Left lung (tissue), 4 donors: ENCODE measurements at regions not wholly inside any gene's neighbourhood (a gene's known extent, or its start where the extent isn't known, plus 50 kb on each side); places are given as distances from the start of the nearest gene placed in this dataset.
A peak's percentile ranks its signal among the peaks of the same experiment; 100 is the strongest.
"Not testable (repeated sequence)": the region's sequence is repeated elsewhere in the genome, so short reads cannot be mapped to it uniquely, and the experiment has no call there.

ENCODE experiments used
- ATAC-seq: fragments of 200-7000 bp; cut with Tn5 transposase; one replicate; pipeline ENCODE4 v1.9.1; 2020; ENCODE audit warnings: moderate library complexity
- DNase-seq, 4 donors: peaks; one replicate each; pipeline ENCODE4 v3.0.0-alpha.2; 2013 to 2020
- H3K27ac ChIP-seq, 2 donors: fragments of 200-600 bp; sonication (generic) in 1 of 2; one replicate each; pipeline versions ENCODE4 v1.5.0 to v1.8.0; 2020 to 2021
- H3K27me3 ChIP-seq, 2 donors: fragments of 200-600 bp; sonication (generic) in 1 of 2; one replicate each; pipeline versions ENCODE4 v1.5.0 to v1.8.0; 2020 to 2021
- H3K36me3 ChIP-seq, 2 donors: fragments of 200-600 bp; sonication (generic) in 1 of 2; one replicate each; pipeline versions ENCODE4 v1.5.0 to v1.8.0; 2020 to 2021
- H3K4me1 ChIP-seq, 2 donors: fragments of 200-600 bp; one replicate each; pipeline ENCODE4 v1.8.0; 2021
- H3K4me3 ChIP-seq, 2 donors: fragments of 200-600 bp; sonication (generic) in 1 of 2; one replicate each; pipeline versions ENCODE4 v1.5.0 to v1.8.0; 2020 to 2021; ENCODE audit warnings: mild to moderate bottlenecking in 1 of 2
- H3K9me3 ChIP-seq, 2 donors: fragments of 200-600 bp; sonication (generic) in 1 of 2; one replicate each; pipeline versions ENCODE4 v1.5.0 to v1.8.0; 2020 to 2021
- intact Hi-C, 2 donors: fragments of 100-400 bp; cut with DNase I; formaldehyde crosslinking; loops; one replicate each; pipeline versions ENCODE4 v1.11.2 to v1.14.2; 2022
- TF ChIP-seq, protein P1 (sequence below), 2 donors: fragments of 200-600 bp; sonication (generic) in 1 of 2; IDR thresholded peaks; one replicate each; pipeline versions ENCODE4 v1.5.0 to v1.8.0; 2021; ENCODE audit warnings: antibody characterized with exemption in 2 of 2
- donor health status: DM: no; HTN: yes; CAD: no.
- donor health status: DM: no; HTN: no; CAD: no.

DNA sequence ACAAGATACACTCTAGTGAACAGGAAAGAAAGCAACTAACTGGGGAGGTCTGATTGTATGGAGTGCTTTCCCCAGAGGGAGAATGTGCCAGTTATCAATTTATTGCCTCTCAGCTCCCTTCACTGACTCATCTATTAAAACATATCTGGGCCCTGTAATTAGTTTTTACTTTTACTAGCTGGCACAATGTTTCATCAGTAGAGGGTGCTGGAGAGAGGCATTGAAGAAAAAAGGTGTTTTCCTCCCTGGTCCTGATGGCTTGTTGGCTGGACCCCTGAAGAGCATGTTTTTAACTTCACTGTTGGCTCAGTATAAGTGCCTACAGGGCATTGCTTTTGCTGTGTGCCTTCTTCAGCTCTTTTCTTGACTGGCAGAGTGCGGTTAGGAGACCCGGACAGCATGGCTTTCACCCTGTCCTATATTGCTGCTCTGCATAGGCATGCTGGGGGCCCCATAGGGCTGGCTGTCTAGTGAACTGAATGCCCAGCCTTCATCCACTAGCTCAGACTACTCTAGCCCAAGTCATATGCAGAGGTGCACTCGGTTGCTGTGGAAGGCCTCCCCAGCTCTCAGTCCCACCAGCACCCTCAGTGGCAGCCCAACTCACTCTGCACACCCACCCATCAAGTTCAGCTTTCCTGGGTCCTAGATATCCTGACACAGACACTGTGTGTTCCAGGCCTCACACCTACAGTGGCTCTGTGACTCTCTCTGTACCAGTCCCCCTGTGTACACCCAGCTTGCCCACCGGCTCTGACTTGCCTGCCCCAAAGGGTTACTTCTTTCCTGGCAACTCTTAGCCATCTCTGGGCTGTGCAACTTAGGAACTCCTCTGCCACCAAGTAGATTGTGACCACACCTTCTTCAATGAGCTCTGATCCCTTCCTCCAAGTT is 62.3 kb upstream of the ACYP2 start:
- intact Hi-C loops: no loop called here
- H3K36me3 ChIP-seq: no peaks in the 10 kb centered on the region
- H3K27me3 ChIP-seq: no peaks in the 10 kb centered on the region
- DNase-seq: no peak
- no peak overlapping the region for H3K27ac ChIP-seq
- no peak overlapping the region for H3K4me3 ChIP-seq
- peak; percentile 29 for ATAC-seq
- no peaks in the 10 kb centered on the region for H3K9me3 ChIP-seq
- H3K4me1 ChIP-seq: peaks cover 3 to 4% of the 10 kb centered on the region in 2 donors
- TF ChIP-seq, protein P1, sequence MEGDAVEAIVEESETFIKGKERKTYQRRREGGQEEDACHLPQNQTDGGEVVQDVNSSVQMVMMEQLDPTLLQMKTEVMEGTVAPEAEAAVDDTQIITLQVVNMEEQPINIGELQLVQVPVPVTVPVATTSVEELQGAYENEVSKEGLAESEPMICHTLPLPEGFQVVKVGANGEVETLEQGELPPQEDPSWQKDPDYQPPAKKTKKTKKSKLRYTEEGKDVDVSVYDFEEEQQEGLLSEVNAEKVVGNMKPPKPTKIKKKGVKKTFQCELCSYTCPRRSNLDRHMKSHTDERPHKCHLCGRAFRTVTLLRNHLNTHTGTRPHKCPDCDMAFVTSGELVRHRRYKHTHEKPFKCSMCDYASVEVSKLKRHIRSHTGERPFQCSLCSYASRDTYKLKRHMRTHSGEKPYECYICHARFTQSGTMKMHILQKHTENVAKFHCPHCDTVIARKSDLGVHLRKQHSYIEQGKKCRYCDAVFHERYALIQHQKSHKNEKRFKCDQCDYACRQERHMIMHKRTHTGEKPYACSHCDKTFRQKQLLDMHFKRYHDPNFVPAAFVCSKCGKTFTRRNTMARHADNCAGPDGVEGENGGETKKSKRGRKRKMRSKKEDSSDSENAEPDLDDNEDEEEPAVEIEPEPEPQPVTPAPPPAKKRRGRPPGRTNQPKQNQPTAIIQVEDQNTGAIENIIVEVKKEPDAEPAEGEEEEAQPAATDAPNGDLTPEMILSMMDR (IDR thresholded peaks at IDR 0.05): no peak

DNA sequence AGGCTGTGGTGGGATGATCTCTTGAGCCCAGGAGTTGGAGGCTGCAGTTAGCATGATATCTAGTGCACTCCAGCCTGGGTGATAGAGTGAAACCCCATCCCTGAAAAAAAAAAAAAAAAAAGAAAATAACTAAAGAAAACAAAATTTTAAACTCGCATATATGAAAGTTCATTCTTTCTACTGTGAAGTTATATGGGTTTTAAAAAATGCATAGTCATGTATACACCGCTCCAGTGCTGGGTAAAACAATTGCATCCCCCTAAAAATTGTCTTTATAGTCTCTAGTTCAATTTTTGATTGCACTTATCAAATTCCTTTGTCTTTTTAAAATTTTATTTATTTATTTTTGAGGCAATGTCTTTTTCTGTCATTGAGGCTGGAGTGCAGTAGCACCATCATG is 65.0 kb upstream of the ACYP2 start:
- TF ChIP-seq, protein P1 (IDR thresholded peaks at IDR 0.05): no peak
- H3K27ac ChIP-seq: no peak overlapping the region
- intact Hi-C loops: no loop called here

DNA sequence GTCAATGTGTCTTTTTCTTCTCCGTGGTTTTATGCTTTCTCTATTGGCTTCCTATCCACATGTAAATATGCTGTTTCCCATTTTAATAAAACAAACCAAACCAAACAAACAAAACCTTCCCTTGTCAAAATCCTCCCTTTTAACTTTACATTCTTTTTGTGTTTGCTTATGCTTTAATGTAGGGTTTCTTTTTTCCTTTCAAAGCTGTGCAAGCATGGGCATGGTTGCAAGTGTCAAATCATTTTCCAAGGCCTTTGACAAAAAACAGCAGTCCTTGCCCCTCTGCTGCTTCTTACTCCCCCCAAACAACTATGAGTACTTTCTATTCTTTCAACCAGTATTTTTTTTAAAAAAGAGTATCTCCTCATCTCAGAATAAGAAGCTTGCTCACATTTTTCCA is 66.0 kb upstream of the ACYP2 start:
- H3K9me3 ChIP-seq: peaks cover 0 to 12% of the 10 kb centered on the region in 2 donors
- intact Hi-C loops: no loop called here
- H3K27ac ChIP-seq: no peak overlapping the region
- no peaks in the 10 kb centered on the region for H3K36me3 ChIP-seq
- ATAC-seq (no peak), DNase-seq (no peak)
- H3K4me1 ChIP-seq: peaks cover 0 to 3% of the 10 kb centered on the region in 2 donors
- TF ChIP-seq, protein P1 (IDR thresholded peaks at IDR 0.05): no peak
- no peak overlapping the region for H3K4me3 ChIP-seq
- H3K27me3 ChIP-seq: no peaks in the 10 kb centered on the region

More for the DNA sequence above, 65.0 kb upstream of the ACYP2 start:
- DNase-seq: no peak
- ATAC-seq: no peak
- Histone ChIP-seq H3K36me3 (no peaks in the 10 kb centered on the region), H3K4me1 (peaks cover 3 to 4% of the 10 kb centered on the region in 2 donors), H3K4me3 (no peak overlapping the region), H3K9me3 (peaks cover 0 to 5% of the 10 kb centered on the region in 2 donors), H3K27me3 (no peaks in the 10 kb centered on the region)

DNA sequence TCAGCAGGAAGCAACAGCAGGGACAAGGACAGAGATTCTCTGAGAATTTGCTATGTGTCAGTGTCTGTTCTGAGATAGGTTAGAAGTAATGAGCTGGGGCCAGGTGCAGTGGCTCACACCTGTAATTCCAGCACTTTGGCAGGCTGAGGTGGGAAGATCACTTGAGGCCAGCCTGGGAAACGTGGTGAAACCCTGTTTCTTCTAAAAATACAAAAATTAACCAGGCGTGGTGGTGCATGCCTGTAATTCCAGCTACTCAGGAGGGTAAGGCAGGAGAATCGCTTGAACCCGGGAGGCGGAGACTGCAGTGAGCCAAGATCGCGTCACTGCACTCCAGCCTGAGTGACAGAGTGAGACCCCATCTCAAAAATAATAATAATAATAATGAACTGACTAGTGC is 66.5 kb upstream of the ACYP2 start:
- H3K4me3 ChIP-seq, H3K4me1 ChIP-seq, H3K36me3 ChIP-seq, ATAC-seq, intact Hi-C loops, H3K27ac ChIP-seq, DNase-seq, H3K27me3 ChIP-seq: not testable (repeated sequence)
- peaks cover 0 to 12% of the 10 kb centered on the region in 2 donors for H3K9me3 ChIP-seq

DNA sequence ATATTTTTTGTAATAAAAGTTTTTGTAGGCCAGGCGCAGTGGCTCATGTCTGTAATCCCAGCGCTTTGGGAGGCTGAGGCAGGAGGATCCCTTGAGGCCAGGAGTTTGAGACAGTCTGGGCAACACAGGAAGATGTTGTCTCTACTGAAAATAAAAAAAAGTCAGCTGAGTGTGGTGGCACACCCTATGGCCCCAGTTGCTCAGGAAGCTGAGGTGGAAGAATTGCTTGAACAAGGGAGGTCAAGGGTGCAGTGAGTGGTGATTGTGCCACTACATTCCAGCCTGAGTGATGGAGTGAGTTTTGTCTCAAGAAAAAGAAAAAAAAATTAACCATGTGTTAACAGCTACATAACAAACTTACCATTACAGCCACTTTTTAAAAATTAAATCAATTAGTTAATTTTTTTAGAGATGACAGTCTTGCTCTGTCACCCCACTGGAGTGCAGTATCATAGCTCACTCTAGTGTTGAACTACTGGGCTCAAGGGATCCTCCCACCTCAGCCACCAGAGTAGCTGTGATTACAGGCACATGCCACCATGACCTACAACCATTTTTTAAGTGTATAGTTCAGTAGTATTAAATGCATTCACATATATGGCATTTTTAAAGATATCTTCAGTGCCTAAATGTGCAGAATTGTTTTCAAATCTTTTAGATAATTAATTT is 67.2 kb upstream of the ACYP2 start:
- ATAC-seq: peak; percentile 73
- Histone ChIP-seq H3K36me3 (no peaks in the 10 kb centered on the region), H3K4me1 (peaks cover 0 to 3% of the 10 kb centered on the region in 2 donors), H3K4me3 (no peak overlapping the region), H3K27ac (no peak overlapping the region), H3K9me3 (peaks cover 0 to 12% of the 10 kb centered on the region in 2 donors), H3K27me3 (no peaks in the 10 kb centered on the region)
- intact Hi-C loops: no loop called here
- no peak for DNase-seq
- TF ChIP-seq, protein P1 (IDR thresholded peaks at IDR 0.05): no peak
